ENCODE measurements at regions not wholly inside any gene's neighbourhood (a gene's known extent, or its start where the extent isn't known, plus 50 kb on each side); places are given as distances from the start of the nearest gene placed in this dataset.
A peak's percentile ranks its signal among the peaks of the same experiment; 100 is the strongest.

DNA sequence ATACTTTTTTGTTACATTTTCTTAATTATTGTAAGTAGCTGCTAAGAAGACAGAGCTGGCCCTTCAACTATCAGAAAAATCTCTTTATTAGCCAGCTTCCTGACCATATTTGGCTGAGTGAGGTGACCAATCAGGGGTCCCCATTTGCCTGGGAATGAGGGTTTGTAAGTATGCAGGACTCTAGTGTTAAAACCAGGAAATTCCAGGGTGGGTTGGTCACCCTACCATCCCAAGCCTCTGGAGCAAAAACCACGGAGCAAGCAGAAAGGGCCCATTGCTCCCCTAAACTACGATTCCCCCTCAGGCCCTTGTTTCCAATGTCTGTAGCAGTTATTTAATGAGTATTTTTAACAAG lies 165.6 kb upstream of the NCKAP5 start:
- H3K27me3 ChIP-seq (ENCODE audit: control insufficient read depth, insufficient read depth, low read length) = no peaks in the 10 kb centered on the region
- H3K4me3 ChIP-seq (ENCODE audit: low read length) = no peak overlapping the region
- no peak overlapping the region for H3K9ac ChIP-seq (ENCODE audit: low read length)
- H3K27ac ChIP-seq (ENCODE audit: low read depth, low read length) = no peak overlapping the region
- H3K36me3 ChIP-seq (ENCODE audit: control insufficient read depth, insufficient read depth, low read length) = no peaks in the 10 kb centered on the region
- no peaks in the 10 kb centered on the region for H3K4me1 ChIP-seq (ENCODE audit: control insufficient read depth, insufficient read depth, low read length)

DNA sequence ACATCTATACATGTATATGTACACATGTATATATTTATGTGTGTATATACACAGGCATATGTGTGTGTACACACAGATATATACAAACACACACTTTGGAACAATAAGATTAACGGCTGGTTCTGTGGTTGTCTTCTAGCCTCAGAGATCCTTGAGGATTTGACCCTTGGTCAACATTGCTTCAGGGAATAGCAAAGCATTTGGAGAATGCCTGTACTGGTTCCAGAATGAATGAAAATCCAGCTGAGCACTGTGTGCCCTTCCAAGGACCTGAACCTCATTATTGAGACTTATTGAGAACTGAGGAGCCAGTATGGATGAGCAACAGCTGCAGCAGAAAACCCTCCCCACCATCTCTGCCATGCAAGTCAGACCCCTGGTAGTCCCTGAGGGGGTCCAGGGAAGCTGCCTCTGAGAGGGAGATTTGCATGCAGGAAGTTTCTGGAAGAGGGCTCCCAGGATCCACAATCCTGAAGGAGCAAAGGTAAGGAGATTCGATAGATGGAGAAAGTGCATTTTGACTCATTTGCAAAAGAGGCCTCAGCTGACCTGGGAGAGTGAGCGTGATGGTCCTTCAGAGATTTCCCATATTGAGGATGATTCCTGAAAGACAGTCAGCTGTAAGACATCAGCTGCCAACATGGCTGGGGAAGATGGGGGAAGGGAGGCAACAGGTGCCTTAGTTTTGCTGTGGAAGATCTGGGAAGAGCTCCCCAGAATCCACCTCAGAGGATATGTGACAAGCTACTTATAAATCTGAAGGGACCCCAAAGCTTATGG lies 166.6 kb upstream of the NCKAP5 start:
- no peak overlapping the region for H3K4me3 ChIP-seq (ENCODE audit: low read length)
- no peaks in the 10 kb centered on the region for H3K4me1 ChIP-seq (ENCODE audit: control insufficient read depth, insufficient read depth, low read length)

DNA sequence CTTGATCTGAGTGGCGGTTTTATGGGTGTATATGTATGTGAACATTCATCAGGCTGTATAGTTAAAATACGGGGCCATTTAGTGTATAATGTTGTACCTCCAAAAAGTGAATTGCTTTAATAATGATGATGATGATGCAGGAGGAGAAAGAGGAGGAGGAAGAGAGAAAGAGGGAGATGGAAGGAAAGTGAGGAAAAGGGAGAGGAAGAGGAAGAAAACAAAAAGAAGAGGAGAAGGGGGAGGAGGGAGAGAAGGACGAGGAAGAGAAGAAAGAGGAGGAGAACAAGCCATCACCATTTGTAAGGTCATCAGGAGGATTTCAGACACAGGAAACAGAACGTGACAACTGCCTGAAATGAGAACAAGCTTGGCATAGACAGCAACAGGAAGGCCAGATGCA lies 168.4 kb upstream of the NCKAP5 start:
- Histone ChIP-seq H3K27me3 (ENCODE audit: control insufficient read depth, insufficient read depth, low read length) (no peaks in the 10 kb centered on the region), H3K36me3 (ENCODE audit: control insufficient read depth, insufficient read depth, low read length) (no peaks in the 10 kb centered on the region), H3K4me1 (ENCODE audit: control insufficient read depth, insufficient read depth, low read length) (no peaks in the 10 kb centered on the region), H3K27ac (ENCODE audit: low read depth, low read length) (no peak overlapping the region), H3K9ac (ENCODE audit: low read length) (no peak overlapping the region), H3K4me3 (ENCODE audit: low read length) (no peak overlapping the region)

More for the DNA sequence above, 166.6 kb upstream of the NCKAP5 start:
- H3K9ac ChIP-seq (ENCODE audit: low read length) = no peak overlapping the region
- no peaks in the 10 kb centered on the region for H3K27me3 ChIP-seq (ENCODE audit: control insufficient read depth, insufficient read depth, low read length)
- H3K36me3 ChIP-seq (ENCODE audit: control insufficient read depth, insufficient read depth, low read length) = no peaks in the 10 kb centered on the region
- H3K27ac ChIP-seq (ENCODE audit: low read depth, low read length) = no peak overlapping the region

DNA sequence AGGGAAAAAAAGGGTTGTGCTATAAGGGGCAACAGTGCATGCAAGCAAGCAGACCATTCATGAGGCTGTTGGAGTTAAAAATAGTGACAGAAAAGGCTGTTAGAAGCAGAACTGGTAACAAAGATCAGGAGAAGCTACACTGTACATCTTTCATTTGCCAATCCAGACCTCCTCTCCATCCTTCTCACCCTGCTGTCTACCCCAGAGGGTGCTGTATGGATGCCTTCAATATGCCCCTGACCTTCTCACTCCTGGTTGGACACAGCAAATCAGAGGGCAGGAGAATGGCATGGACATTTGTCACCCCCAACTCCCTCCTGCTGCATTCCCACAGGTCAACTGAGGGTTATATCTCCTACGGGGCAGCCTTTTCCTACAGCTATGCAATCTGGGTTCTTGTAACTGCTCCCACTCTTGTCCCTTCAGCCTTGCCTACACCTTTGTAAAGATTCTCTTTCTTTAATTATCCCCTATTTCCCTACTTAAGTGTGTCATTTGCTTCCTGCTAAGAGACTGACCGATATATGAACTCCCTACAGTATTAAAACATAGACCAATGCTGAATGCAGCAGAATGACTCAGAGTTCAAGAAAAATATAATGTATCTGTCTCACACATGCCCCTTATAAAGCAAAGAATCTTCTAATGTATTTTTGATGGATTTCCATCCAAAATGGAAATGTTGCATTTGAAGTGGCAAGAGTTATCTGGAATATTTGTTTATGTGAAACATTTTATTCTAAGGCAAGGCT lies 169.2 kb upstream of the NCKAP5 start:
- Histone ChIP-seq H3K36me3 (ENCODE audit: control insufficient read depth, insufficient read depth, low read length) (no peaks in the 10 kb centered on the region), H3K9ac (ENCODE audit: low read length) (no peak overlapping the region), H3K4me1 (ENCODE audit: control insufficient read depth, insufficient read depth, low read length) (no peaks in the 10 kb centered on the region), H3K4me3 (ENCODE audit: low read length) (no peak overlapping the region), H3K27me3 (ENCODE audit: control insufficient read depth, insufficient read depth, low read length) (no peaks in the 10 kb centered on the region), H3K27ac (ENCODE audit: low read depth, low read length) (no peak overlapping the region)

DNA sequence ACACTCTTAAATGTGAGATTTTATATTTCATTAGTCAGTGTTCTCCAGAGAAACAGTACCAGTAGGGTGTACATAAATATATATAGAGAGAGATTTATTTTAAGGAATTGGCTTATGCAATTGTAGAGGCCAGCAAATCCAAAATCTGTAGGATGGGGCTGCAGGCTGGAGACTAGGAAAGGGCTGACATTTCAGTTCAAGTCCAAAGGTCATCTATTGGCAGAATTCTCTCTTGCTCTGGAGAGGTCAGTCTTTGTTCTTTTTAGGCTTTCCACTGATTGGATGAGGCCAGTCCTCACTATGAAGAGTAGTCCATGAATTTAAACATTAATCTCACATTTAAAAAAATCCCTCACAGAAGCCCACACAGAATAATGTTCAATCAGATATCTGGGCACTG lies 170.8 kb upstream of the NCKAP5 start:
- Histone ChIP-seq H3K27me3 (ENCODE audit: control insufficient read depth, insufficient read depth, low read length) (no peaks in the 10 kb centered on the region), H3K4me1 (ENCODE audit: control insufficient read depth, insufficient read depth, low read length) (no peaks in the 10 kb centered on the region), H3K4me3 (ENCODE audit: low read length) (no peak overlapping the region), H3K36me3 (ENCODE audit: control insufficient read depth, insufficient read depth, low read length) (no peaks in the 10 kb centered on the region), H3K9ac (ENCODE audit: low read length) (no peak overlapping the region), H3K27ac (ENCODE audit: low read depth, low read length) (no peak overlapping the region)

DNA sequence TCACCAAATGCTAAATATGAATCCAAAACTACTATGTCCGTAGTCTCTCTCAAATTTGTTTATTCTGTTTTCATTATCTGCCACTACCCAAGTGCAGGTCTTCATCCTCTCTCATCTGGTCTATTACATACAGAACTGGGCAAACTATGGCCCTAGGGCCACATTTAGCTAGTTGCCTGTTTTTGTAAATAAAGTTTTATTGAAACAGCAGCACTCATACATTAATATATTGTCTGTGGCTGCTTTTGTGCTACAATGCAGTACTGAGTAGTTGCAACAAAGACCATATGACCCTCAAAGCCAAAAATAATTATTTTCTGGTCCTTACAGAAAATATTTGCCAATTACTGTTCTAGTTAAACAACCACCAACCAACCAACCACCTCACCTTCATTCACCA lies 172.2 kb upstream of the NCKAP5 start:
- H3K36me3 ChIP-seq (ENCODE audit: control insufficient read depth, insufficient read depth, low read length) = no peaks in the 10 kb centered on the region

DNA sequence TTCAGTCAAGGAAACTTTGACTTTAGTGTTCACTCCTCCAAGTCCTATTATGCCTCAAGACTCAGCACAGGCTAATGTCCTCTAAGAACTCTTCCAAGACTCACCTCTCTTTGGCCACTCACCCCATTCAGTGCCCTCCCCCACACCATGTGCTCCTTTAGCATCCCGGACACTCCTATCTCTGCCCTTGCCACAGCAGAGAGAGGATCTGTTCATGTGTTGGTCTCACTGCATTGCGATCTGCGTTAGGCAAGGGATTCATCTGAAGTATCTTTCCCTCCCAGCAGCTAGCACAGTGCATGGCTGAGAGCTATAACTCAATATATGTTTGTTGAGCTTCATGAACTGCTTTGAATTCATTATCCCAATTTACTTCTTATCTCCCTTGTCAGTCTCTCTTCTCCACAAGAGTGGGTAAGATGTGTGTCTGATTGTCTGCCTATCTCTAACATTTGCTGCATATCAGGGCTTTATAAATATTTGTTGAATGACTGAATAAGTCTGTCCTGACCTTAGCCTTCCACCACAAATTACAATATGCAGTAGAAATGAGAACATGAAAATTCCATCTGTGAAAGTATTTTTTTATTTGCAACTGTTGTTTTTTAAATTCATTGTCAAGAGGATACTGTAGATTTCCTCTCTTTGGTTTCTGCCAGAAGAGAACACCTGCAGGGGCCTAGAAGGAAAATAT lies 179.9 kb upstream of the NCKAP5 start:
- H3K27me3 ChIP-seq (ENCODE audit: control insufficient read depth, insufficient read depth, low read length) = no peaks in the 10 kb centered on the region
- no peak overlapping the region for H3K4me3 ChIP-seq (ENCODE audit: low read length)
- no peak overlapping the region for H3K9ac ChIP-seq (ENCODE audit: low read length)
- H3K36me3 ChIP-seq (ENCODE audit: control insufficient read depth, insufficient read depth, low read length) = no peaks in the 10 kb centered on the region
- no peak overlapping the region for H3K27ac ChIP-seq (ENCODE audit: low read depth, low read length)
- no peaks in the 10 kb centered on the region for H3K4me1 ChIP-seq (ENCODE audit: control insufficient read depth, insufficient read depth, low read length)

More for the DNA sequence above, 172.2 kb upstream of the NCKAP5 start:
- Histone ChIP-seq H3K4me1 (ENCODE audit: control insufficient read depth, insufficient read depth, low read length) (no peaks in the 10 kb centered on the region), H3K27ac (ENCODE audit: low read depth, low read length) (no peak overlapping the region), H3K27me3 (ENCODE audit: control insufficient read depth, insufficient read depth, low read length) (no peaks in the 10 kb centered on the region), H3K4me3 (ENCODE audit: low read length) (no peak overlapping the region), H3K9ac (ENCODE audit: low read length) (no peak overlapping the region)

DNA sequence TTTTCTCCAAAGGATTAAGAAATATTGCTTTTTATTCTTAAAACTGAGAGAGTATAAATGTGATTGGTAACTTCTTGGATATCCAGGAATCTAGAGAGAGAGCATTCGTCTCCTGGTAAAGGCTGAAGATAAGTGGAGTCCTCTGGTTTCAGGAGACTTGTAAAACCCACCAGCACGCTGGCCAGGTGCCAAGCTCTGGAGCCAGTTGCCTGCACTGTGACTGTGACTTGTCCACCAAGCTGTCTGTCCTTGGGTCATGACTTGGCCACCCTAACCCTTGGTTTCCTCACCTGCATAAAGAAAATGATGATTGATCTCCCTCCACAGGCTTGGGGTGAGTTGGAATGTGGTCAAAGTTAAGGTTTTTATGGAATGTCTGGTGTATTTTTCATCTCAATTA lies 185.4 kb upstream of the NCKAP5 start:
- Histone ChIP-seq H3K4me1 (ENCODE audit: control insufficient read depth, insufficient read depth, low read length) (no peaks in the 10 kb centered on the region), H3K27ac (ENCODE audit: low read depth, low read length) (no peak overlapping the region), H3K4me3 (ENCODE audit: low read length) (no peak overlapping the region), H3K36me3 (ENCODE audit: control insufficient read depth, insufficient read depth, low read length) (no peaks in the 10 kb centered on the region), H3K9ac (ENCODE audit: low read length) (no peak overlapping the region), H3K27me3 (ENCODE audit: control insufficient read depth, insufficient read depth, low read length) (no peaks in the 10 kb centered on the region)

DNA sequence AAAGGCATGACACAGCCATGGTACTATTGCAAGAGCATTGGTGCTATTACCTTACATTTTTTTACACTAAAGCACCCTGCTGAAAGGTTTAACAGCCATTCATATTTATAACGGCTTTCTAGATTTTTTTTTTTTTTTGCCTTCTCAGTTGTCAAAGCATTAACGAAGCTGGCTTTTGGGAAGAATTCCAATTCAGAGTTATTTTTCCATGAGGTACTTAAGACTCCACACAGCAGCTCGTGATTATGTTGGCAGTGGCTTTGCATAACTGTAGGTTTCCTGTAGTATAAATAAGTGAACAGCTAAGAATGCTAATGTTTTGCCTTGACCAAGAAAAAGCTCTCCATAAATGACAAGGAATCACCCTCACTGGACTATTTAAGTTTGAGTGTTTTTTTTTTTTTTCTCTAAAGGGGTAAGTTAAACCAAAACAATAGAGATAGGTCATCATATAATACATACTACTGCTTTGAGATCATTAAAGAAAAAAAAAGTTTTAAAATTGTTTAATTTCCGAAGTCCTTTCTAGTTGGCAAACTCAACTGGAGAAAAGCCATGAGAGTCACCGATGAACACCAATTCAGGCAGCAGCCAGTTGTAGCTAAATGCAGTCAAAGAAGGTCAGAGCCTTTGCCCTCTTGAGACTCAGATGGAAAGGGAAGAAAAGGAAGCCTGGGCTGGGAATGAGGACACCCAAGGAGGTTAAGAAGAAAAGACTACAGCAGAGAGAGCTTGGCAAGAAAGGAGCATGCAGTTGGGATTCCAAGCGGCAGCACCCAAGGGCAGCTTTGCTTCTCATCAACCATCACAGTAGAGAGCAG lies 187.4 kb upstream of the NCKAP5 start:
- Histone ChIP-seq H3K4me1 (ENCODE audit: control insufficient read depth, insufficient read depth, low read length) (no peaks in the 10 kb centered on the region), H3K4me3 (ENCODE audit: low read length) (no peak overlapping the region), H3K27me3 (ENCODE audit: control insufficient read depth, insufficient read depth, low read length) (no peaks in the 10 kb centered on the region), H3K36me3 (ENCODE audit: control insufficient read depth, insufficient read depth, low read length) (no peaks in the 10 kb centered on the region), H3K9ac (ENCODE audit: low read length) (no peak overlapping the region), H3K27ac (ENCODE audit: low read depth, low read length) (no peak overlapping the region)

DNA sequence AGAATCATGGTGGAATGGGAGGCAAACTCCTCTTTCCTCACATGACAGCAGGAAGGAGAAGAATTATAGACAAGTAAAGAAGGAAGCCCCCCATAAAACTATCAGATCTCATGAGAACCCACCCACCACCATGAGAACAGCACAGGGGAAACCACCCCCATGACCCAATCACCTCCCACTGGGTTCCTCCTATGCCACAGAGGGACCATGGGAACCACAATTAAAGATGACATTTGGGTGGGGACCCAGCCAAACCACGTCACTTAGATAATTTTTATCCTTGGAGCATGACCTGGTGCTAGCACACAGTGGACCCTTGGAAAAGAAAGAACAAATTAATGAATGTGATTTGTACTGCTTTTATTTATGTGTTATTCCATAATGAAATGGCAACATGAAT lies 188.6 kb upstream of the NCKAP5 start:
- H3K4me3 ChIP-seq (ENCODE audit: low read length) = no peak overlapping the region
- H3K36me3 ChIP-seq (ENCODE audit: control insufficient read depth, insufficient read depth, low read length) = no peaks in the 10 kb centered on the region
- no peak overlapping the region for H3K27ac ChIP-seq (ENCODE audit: low read depth, low read length)
- H3K27me3 ChIP-seq (ENCODE audit: control insufficient read depth, insufficient read depth, low read length) = no peaks in the 10 kb centered on the region
- H3K4me1 ChIP-seq (ENCODE audit: control insufficient read depth, insufficient read depth, low read length) = no peaks in the 10 kb centered on the region
- no peak overlapping the region for H3K9ac ChIP-seq (ENCODE audit: low read length)

DNA sequence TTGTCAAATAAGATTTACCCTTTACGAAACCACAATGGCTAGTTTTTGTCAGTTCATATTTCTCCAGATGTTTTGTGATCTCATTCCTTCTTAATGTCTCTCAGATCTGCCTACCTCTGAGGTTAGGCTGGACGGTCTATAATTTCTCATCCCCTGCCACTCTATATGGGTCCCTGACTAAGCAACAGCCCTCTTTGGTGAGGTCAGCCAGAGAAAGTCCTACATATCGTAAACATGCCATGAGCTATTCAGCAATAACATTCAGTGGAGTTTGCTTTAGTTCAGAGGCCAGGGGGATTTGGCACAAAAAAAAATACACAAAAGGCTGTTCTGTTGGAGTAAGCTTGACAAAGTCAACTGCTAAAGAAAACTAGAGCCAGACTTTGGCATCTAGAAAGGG lies 192.1 kb upstream of the NCKAP5 start:
- no peaks in the 10 kb centered on the region for H3K4me1 ChIP-seq (ENCODE audit: control insufficient read depth, insufficient read depth, low read length)
- H3K27me3 ChIP-seq (ENCODE audit: control insufficient read depth, insufficient read depth, low read length) = no peaks in the 10 kb centered on the region
- no peaks in the 10 kb centered on the region for H3K36me3 ChIP-seq (ENCODE audit: control insufficient read depth, insufficient read depth, low read length)
- no peak overlapping the region for H3K4me3 ChIP-seq (ENCODE audit: low read length)
- no peak overlapping the region for H3K9ac ChIP-seq (ENCODE audit: low read length)
- no peak overlapping the region for H3K27ac ChIP-seq (ENCODE audit: low read depth, low read length)

DNA sequence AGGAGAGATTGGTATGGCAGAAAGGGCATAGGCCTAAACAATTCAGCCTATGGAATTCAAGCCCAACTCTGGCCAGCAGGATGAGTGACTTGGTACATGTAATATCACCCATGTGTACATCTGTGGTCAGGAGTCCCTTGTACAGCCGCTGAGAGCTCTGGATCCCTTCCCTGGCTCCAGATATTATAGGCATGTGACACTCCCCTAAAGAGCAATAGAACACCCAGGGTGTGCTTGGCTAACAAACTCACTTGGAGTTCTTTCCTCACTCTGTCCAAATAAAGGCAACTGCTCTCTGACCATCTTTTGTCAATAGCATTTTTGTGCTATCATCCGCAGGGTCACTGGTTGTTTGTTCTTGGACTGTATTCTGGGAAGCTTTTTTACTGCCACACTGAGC lies 197.4 kb upstream of the NCKAP5 start:
- Histone ChIP-seq H3K36me3 (ENCODE audit: control insufficient read depth, insufficient read depth, low read length) (no peaks in the 10 kb centered on the region), H3K4me1 (ENCODE audit: control insufficient read depth, insufficient read depth, low read length) (peaks cover 4% of the 10 kb centered on the region), H3K27ac (ENCODE audit: low read depth, low read length) (peak overlapping the region; percentile 22), H3K27me3 (ENCODE audit: control insufficient read depth, insufficient read depth, low read length) (no peaks in the 10 kb centered on the region), H3K4me3 (ENCODE audit: low read length) (no peak overlapping the region), H3K9ac (ENCODE audit: low read length) (no peak overlapping the region)

All from rectal smooth muscle tissue (tissue), 1 donor.